NCI-H2029 (cell line): ENCODE measurements at regions not wholly inside any gene's neighbourhood (a gene's known extent, or its start where the extent isn't known, plus 50 kb on each side); places are given as distances from the start of the nearest gene placed in this dataset.
"Not testable (repeated sequence)": the region's sequence is repeated elsewhere in the genome, so short reads cannot be mapped to it uniquely, and the experiment has no call there.

Experiments used
- DNase-seq: peaks from one replicate; lab custom pipeline; 2025; lab: John Stamatoyannopoulos, UW

GRCh38 chr9:80732506-80732905 is 956.8 kb downstream of the TLE1 start:
- no peak for DNase-seq

- DNase-seq: no peak
These were observed 968.8 kb downstream of the TLE1 start for GRCh38 chr9:80720579-80720978.

- DNase-seq: no peak
These were observed 982.2 kb downstream of the TLE1 start for GRCh38 chr9:80707120-80707519.

- DNase-seq: no peak
These were observed 988.3 kb downstream of the TLE1 start for GRCh38 chr9:80701061-80701460.

DNA sequence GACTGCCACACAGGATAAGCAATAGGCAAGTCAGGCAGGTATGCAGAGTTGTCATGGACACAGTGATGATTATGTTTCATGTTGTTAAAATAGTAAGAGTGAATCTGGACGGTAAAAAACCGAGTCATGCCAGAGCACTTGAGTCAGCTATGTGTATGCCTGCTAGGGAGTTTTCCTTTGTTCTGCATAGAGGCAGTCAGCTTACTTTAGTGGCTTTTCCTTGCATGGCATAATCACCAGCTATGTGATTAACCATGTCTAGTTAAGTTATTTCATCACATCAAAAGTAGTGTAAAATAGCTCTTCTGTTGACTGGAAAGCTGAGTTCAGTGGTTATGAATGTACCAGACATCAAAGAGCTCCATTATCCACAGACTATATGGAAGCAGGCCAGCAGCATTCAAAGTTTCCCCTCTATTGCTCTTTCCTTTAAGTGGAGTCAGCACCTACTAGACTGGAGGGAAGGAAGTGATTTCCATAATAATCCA is 989.8 kb downstream of the TLE1 start:
- DNase-seq: no peak

- no peak for DNase-seq
These were observed 990.5 kb downstream of the TLE1 start for GRCh38 chr9:80698725-80699410.

DNA sequence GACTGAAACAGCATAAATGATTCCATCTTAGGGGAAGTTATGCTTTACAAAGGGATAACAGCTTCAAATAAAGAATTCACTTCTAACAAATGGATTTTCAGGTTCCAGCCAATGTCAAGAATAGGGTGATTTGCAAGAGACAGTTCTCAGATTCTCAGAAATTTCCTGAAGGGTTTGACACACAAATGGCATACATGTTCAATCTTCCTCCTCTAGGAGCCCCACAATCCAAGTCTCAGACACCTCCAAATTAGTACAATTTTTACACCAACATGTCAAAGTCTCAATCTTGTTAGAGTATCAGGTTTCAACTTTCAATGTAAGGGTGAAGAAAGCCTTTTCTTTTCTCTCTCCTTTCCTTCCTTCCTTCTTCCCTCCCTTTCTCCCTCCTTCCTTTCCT is 996.6 kb downstream of the TLE1 start:
- DNase-seq: no peak

- no peak for DNase-seq
These were observed 998.1 kb downstream of the TLE1 start for GRCh38 chr9:80691229-80691628.

DNA sequence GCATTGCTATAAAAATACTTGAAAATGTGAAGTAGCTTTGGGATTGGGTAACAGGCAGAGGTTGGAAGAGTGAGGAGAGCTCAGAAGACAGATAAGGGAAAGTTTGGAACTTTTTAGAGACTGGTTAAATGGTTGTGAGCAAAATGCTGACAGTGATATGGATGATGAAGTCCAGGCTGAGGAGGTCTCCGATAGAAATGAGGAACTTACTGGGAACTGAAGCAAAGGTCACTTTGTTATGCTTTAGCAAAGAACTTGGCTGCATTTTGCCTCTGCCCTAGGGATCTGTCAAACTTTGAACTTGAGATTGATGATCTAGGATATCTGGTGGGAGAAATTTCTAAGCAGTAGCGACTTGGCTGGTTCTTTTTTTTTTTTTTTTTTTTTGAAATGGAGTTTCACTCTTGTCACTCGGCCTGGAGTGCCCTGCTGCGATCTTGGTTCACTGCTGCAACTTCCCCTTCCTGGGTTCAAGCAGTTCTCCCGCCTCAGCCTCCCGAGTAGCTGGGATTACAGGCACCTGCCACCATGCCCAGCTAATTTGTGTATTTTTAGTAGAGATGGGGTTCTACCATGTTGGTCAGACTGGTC is 998.9 kb downstream of the TLE1 start:
- no peak for DNase-seq

GRCh38 chr9:80679916-80680315 is 1009.4 kb downstream of the TLE1 start:
- DNase-seq: no peak

DNA sequence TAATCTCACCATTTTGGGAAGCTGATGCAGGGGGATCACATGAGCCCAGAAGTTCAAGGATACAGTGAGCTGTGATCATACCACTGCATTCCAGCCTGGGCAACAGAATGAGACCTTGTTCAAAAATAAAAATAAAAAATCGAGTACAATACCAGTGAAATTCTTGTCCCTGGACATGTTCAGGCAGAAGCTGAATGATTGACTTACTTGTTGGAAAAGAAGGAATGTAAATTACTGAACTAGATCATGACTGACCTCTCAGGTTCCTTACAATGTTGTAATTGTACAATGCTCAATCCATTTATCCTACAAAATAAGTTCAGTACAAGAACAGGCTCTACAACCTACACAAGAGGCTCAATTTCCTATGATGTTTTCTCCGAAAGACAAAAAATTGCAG is 1010.4 kb downstream of the TLE1 start:
- no peak for DNase-seq

- DNase-seq: no peak
These were observed 1015.9 kb downstream of the TLE1 start for GRCh38 chr9:80673496-80673895.

DNA sequence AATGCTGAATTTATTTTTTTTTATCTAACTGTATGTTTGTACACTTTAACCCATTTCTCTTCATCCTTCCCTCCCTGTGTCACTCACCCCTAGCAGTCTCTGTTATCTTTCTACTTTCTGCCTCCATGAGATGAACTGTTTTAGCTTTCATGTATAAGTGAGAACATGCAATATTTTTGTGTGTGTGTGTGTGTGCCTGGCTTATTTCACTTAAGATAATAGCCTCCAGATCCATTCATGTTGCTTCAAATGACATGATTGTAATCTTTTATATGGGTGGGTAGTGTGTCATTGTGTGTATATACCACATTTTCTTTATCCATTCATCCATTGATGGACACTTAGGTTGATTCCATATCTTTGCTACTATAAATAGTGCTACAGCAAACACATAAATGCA is 1023.9 kb downstream of the TLE1 start:
- DNase-seq: no peak

GRCh38 chr9:80664327-80665210 is 1024.8 kb downstream of the TLE1 start:
- no peak for DNase-seq

DNA sequence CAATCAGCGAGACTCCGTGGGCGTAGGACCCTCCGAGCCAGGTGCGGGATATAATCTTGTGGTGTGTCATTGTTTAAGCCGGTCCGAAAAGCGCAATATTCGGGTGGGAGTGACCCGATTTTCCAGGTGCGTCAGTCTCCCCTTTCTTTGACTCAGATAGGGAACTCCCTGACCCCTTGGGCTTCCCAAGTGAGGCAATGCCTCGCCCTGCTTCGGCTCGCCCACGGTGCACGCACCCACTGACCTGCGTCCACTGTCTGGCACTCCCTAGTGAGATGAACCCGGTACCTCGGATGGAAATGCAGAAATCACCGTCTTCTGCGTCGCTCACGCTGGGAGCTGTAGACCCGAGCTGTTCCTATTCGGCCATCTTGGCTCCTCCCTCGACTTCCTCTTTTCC is 1029.6 kb downstream of the TLE1 start:
- DNase-seq: not testable (repeated sequence)

GRCh38 chr9:80651044-80651443 is 1038.3 kb downstream of the TLE1 start:
- DNase-seq: no peak

- DNase-seq: no peak
These were observed 1039.9 kb downstream of the TLE1 start for GRCh38 chr9:80649496-80649895.

DNA sequence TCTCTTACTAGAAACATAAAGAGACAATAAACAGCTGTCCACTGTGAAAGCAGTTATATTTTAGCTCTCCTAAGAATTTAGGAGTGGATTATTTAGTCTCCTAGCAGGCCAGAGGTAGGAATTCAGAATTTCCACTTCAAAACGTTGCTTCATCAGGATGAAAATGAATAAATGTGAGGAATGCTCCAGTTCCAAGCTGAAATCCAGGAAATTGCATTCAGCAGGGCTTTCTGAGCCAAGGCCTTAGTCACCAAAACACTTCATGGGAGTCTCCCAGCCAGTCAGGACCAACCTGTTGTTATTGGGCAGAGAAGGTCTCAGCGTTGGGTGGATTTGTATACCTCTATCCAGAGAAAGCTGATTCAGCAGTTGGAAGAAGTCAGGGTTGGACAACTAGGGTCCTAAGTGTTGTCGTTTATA is 1040.3 kb downstream of the TLE1 start:
- DNase-seq: no peak

GRCh38 chr9:80648336-80648735 is 1041.0 kb downstream of the TLE1 start:
- DNase-seq: no peak

- DNase-seq: no peak
These were observed 1043.1 kb downstream of the TLE1 start for GRCh38 chr9:80646211-80646610.

GRCh38 chr9:80644044-80644443 is 1045.3 kb downstream of the TLE1 start:
- no peak for DNase-seq

- no peak for DNase-seq
These were observed 1054.3 kb downstream of the TLE1 start for GRCh38 chr9:80635065-80635464.

DNA sequence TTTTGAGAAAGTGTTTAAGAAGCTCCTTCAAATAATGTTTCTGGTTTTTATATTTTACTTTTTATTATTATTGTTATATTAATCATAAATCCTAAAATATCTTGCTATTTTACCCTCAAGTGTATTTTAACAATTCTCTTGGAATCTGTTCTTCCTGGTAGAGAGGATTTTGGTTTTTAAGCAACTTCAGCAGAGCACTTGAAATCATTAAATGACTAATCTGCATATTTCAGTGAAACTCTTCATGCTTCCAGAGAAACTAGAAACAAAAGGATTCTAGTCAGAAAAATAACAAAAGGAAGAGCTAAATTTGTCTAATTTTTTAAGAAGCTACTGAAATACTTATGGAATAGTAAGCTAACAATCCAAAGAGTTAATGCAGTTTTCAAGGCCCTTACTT is 1057.3 kb downstream of the TLE1 start:
- DNase-seq: no peak
